ENCODE measurements at regions not wholly inside any gene's neighbourhood (a gene's known extent, or its start where the extent isn't known, plus 50 kb on each side); places are given as distances from the start of the nearest gene placed in this dataset.
"Not testable (repeated sequence)": the region's sequence is repeated elsewhere in the genome, so short reads cannot be mapped to it uniquely, and the experiment has no call there.

- no peak for TF ChIP-seq CTCF (IDR thresholded peaks at IDR 0.05)
- Histone ChIP-seq H3K27ac (no peak overlapping the region), H3K4me3 (no peak overlapping the region), H3K9me3 (no peaks in the 10 kb centered on the region), H3K27me3 (no peaks in the 10 kb centered on the region), H3K4me1 (no peaks in the 10 kb centered on the region), H3K36me3 (no peaks in the 10 kb centered on the region)
- no peak for ATAC-seq
- no peak for DNase-seq
- no peak for FAIRE-seq
- WGBS, 2 donors, result 41 to 65% methylated on average over 2 of the region's 2 CpGs
- intact Hi-C loops (cut with DNase I), result no loop called here
These were observed 135.2 kb upstream of the IRX1 start for GRCh38 chr5:3460416-3460815.

- TF ChIP-seq CTCF (IDR thresholded peaks at IDR 0.05), result no peak
- ATAC-seq, result no peak
- no peaks in the 10 kb centered on the region for H3K36me3 ChIP-seq
- WGBS, 2 donors, result 51 to 63% methylated on average over 14 of the region's 14 CpGs
- FAIRE-seq, result no peak
- no peak for DNase-seq
- H3K9me3 ChIP-seq, result no peaks in the 10 kb centered on the region
- no peak overlapping the region for H3K4me3 ChIP-seq
- H3K4me1 ChIP-seq, result no peaks in the 10 kb centered on the region
- intact Hi-C loops (cut with DNase I), result no loop called here
- H3K27me3 ChIP-seq, result no peaks in the 10 kb centered on the region
- H3K27ac ChIP-seq, result no peak overlapping the region
These were observed 139.4 kb upstream of the IRX1 start for GRCh38 chr5:3456121-3456681.

GRCh38 chr5:3454028-3454427, 141.6 kb upstream of the IRX1 start:
- ATAC-seq; intact Hi-C loops (cut with DNase I); FAIRE-seq: not testable (repeated sequence)

GRCh38 chr5:3452622-3453021, 143.0 kb upstream of the IRX1 start:
- DNase-seq (no peak), ATAC-seq (no peak), FAIRE-seq (no peak)
- Histone ChIP-seq H3K4me1 (no peaks in the 10 kb centered on the region), H3K4me3 (no peak overlapping the region), H3K9me3 (no peaks in the 10 kb centered on the region), H3K36me3 (no peaks in the 10 kb centered on the region), H3K27me3 (no peaks in the 10 kb centered on the region), H3K27ac (no peak overlapping the region)
- 62 to 76% methylated on average over 7 of the region's 7 CpGs for WGBS, 2 donors
- intact Hi-C loops (cut with DNase I), result no loop called here
- no peak for TF ChIP-seq CTCF (IDR thresholded peaks at IDR 0.05)

More at GRCh38 chr5:3454028-3454427, 141.6 kb upstream of the IRX1 start:
- WGBS, 2 donors, result 81 to 85% methylated on average over 27 of the region's 27 CpGs
- not testable (repeated sequence) for DNase-seq, H3K4me1 ChIP-seq, H3K4me3 ChIP-seq, H3K27ac ChIP-seq, H3K9me3 ChIP-seq, H3K27me3 ChIP-seq, H3K36me3 ChIP-seq

GRCh38 chr5:3451961-3452360, 143.7 kb upstream of the IRX1 start:
- intact Hi-C loops (cut with DNase I), result no loop called here
- FAIRE-seq (no peak), ATAC-seq (no peak), DNase-seq (no peak)
- no peak for TF ChIP-seq CTCF (IDR thresholded peaks at IDR 0.05)
- no peaks in the 10 kb centered on the region for H3K9me3 ChIP-seq
- H3K36me3 ChIP-seq, result no peaks in the 10 kb centered on the region
- H3K27ac ChIP-seq, result no peak overlapping the region
- H3K4me3 ChIP-seq, result no peak overlapping the region
- H3K4me1 ChIP-seq, result no peaks in the 10 kb centered on the region
- no peaks in the 10 kb centered on the region for H3K27me3 ChIP-seq
- 75 to 80% methylated on average over 10 of the region's 10 CpGs for WGBS, 2 donors

All from pancreas (tissue), 10 donors.